Liver (tissue), 8 donors: ENCODE measurements at regions not wholly inside any gene's neighbourhood (a gene's known extent, or its start where the extent isn't known, plus 50 kb on each side); places are given as distances from the start of the nearest gene placed in this dataset.

Source experiments
- DNase-seq: peaks from one replicate; pipeline ENCODE4 v3.0.0-alpha.2; 2017; ENCODE audit warnings: low spot score
- H3K27ac ChIP-seq, 2 donors: one replicate each; pipeline ENCODE4 v1.7.0; 2013; ENCODE audit warnings: inconsistent platforms in 2 of 2, low read length in 2 of 2, control low read depth in 1 of 2, low read depth in 1 of 2, mild to moderate bottlenecking in 1 of 2
- H3K27me3 ChIP-seq, 4 donors: one replicate each; pipeline versions ENCODE4 v1.6.1 to v1.7.0; 2013; ENCODE audit warnings: low read length in 3 of 4, inconsistent platforms in 1 of 4, mild to moderate bottlenecking in 1 of 4, moderate library complexity in 1 of 4; ENCODE audit not compliant: control insufficient read depth in 4 of 4, insufficient read depth in 4 of 4
- H3K36me3 ChIP-seq, 4 donors: one replicate each; pipeline versions ENCODE4 v1.6.1 to v1.7.0; 2013; ENCODE audit warnings: low read length in 3 of 4, mild to moderate bottlenecking in 3 of 4, low read depth in 1 of 4, moderate library complexity in 1 of 4; ENCODE audit not compliant: control insufficient read depth in 4 of 4, insufficient read depth in 3 of 4
- H3K4me1 ChIP-seq, 4 donors: one replicate each; pipeline versions ENCODE4 v1.6.1 to v1.7.0; 2013; ENCODE audit warnings: low read length in 3 of 4, mild to moderate bottlenecking in 3 of 4, moderate library complexity in 1 of 4; ENCODE audit not compliant: control insufficient read depth in 4 of 4, insufficient read depth in 4 of 4
- H3K4me3 ChIP-seq, 3 donors: one replicate each; pipeline versions ENCODE4 v1.6.1 to v1.7.0; 2013; ENCODE audit warnings: low read length in 3 of 3, control low read depth in 1 of 3, low read depth in 1 of 3, mild to moderate bottlenecking in 1 of 3
- H3K9ac ChIP-seq, 2 donors: one replicate each; pipeline ENCODE4 v1.7.0; 2013; ENCODE audit warnings: low read length in 2 of 2, mild to moderate bottlenecking in 2 of 2, moderate library complexity in 2 of 2, control low read depth in 1 of 2, low read depth in 1 of 2
- H3K9me3 ChIP-seq, 4 donors: one replicate each; pipeline versions ENCODE4 v1.6.1 to v1.7.0; 2013; ENCODE audit warnings: low read length in 3 of 4; ENCODE audit not compliant: control insufficient read depth in 4 of 4
- ATF3 ChIP-seq: IDR thresholded peaks from 2 replicates; pipeline ENCODE4 v1.6.1; 2016; ENCODE audit warnings: antibody characterized with exemption
- CTCF ChIP-seq: fragments of 150-350 bp; IDR thresholded peaks from 2 replicates; pipeline ENCODE4 v1.5.1; 2017; ENCODE audit warnings: improper control_type of control experiment, low read depth, low read length; ENCODE audit not compliant: missing input control
- EGR1 ChIP-seq, 2 donors: IDR thresholded peaks; 2 replicates each; pipeline ENCODE4 v1.6.1; 2016 to 2018; ENCODE audit warnings: antibody characterized with exemption in 2 of 2, low read depth in 2 of 2
- FOXA1 ChIP-seq: IDR thresholded peaks from 2 replicates; pipeline ENCODE4 v1.6.1; 2016; ENCODE audit warnings: antibody characterized with exemption
- FOXA2 ChIP-seq: IDR thresholded peaks from 2 replicates; pipeline ENCODE4 v1.6.1; 2016; ENCODE audit warnings: antibody characterized with exemption
- GABPA ChIP-seq, 2 donors: IDR thresholded peaks in 1 of 2; conservative IDR thresholded peaks in 1 of 2; 2 replicates each; pipeline ENCODE4 v1.6.1; 2016; ENCODE audit warnings: antibody characterized with exemption in 2 of 2, mild to moderate bottlenecking in 1 of 2, moderate library complexity in 1 of 2
- HNF4A ChIP-seq, 2 donors: conservative IDR thresholded peaks; 2 replicates each; pipeline ENCODE4 v1.6.1; 2016; ENCODE audit warnings: antibody characterized with exemption in 2 of 2, mild to moderate bottlenecking in 2 of 2
- HNF4G ChIP-seq: IDR thresholded peaks from 2 replicates; pipeline ENCODE4 v1.6.1; 2016; ENCODE audit warnings: antibody characterized with exemption
- JUND ChIP-seq, 2 donors: IDR thresholded peaks; 2 replicates each; pipeline ENCODE4 v1.6.1; 2016; ENCODE audit warnings: antibody characterized with exemption in 2 of 2
- MAX ChIP-seq: IDR thresholded peaks from 2 replicates; pipeline ENCODE4 v1.6.1; 2016; ENCODE audit warnings: antibody characterized with exemption
- RAD21 ChIP-seq, 2 donors: IDR thresholded peaks; 2 replicates each; pipeline ENCODE4 v1.6.1; 2016; ENCODE audit warnings: antibody characterized with exemption in 2 of 2, mild to moderate bottlenecking in 2 of 2
- RXRA ChIP-seq, 2 donors: IDR thresholded peaks; 2 replicates each; pipeline ENCODE4 v1.6.1; 2017 to 2018; ENCODE audit warnings: antibody characterized with exemption in 2 of 2, mild to moderate bottlenecking in 1 of 2
- SP1 ChIP-seq: IDR thresholded peaks from 2 replicates; pipeline ENCODE4 v1.6.1; 2018; ENCODE audit warnings: antibody characterized with exemption, mild to moderate bottlenecking
- TAF1 ChIP-seq: conservative IDR thresholded peaks from 2 replicates; pipeline ENCODE4 v1.6.1; 2016; ENCODE audit warnings: antibody characterized with exemption, mild to moderate bottlenecking
- ZBTB33 ChIP-seq: IDR thresholded peaks from 2 replicates; pipeline ENCODE4 v1.6.1; 2016; ENCODE audit warnings: antibody characterized with exemption
- WGBS: extraction: QIAGEN DNeasy Blood & Tissue Kit; methylation state at CpG from one replicate; pipeline ENCODE4 v1.1.7; 2013; 5-methylcytosine and 5-hydroxymethylcytosine counted together
- TF ChIP-seq, protein P1 (sequence below): IDR thresholded peaks from 2 replicates; pipeline ENCODE4 v1.6.1; 2016; ENCODE audit warnings: antibody characterized with exemption, mild to moderate bottlenecking
- donor health status: healthy.
- donor health status: healthy.
- donor health status: healthy.
- donor health status: healthy.
- donor health status: healthy.

GRCh38 chr9:26159575-26160392, 481.5 kb upstream of the TUSC1 start:
- no peaks in the 10 kb centered on the region for H3K9me3 ChIP-seq
- no peaks in the 10 kb centered on the region for H3K36me3 ChIP-seq
- WGBS: 69% methylated on average over 2 of the region's 2 CpGs
- no peaks in the 10 kb centered on the region for H3K4me1 ChIP-seq
- no peak overlapping the region for H3K4me3 ChIP-seq
- no peak for DNase-seq
- H3K27ac ChIP-seq: no peak overlapping the region
- no peak for TF ChIP-seq HNF4A (conservative IDR thresholded peaks at IDR 0.05)
- no peak for TF ChIP-seq TAF1
- TF ChIP-seq FOXA2: no peak
- no peak for TF ChIP-seq FOXA1
- no peak for TF ChIP-seq GABPA (IDR thresholded peaks at IDR 0.05 in 1 of 2, conservative IDR thresholded peaks at IDR 0.05 in 1 of 2)
- no peak for TF ChIP-seq JUND (IDR thresholded peaks at IDR 0.05)
- no peak for TF ChIP-seq SP1
- no peak for TF ChIP-seq MAX
- no peaks in the 10 kb centered on the region for H3K27me3 ChIP-seq
- no peak overlapping the region for H3K9ac ChIP-seq

DNA sequence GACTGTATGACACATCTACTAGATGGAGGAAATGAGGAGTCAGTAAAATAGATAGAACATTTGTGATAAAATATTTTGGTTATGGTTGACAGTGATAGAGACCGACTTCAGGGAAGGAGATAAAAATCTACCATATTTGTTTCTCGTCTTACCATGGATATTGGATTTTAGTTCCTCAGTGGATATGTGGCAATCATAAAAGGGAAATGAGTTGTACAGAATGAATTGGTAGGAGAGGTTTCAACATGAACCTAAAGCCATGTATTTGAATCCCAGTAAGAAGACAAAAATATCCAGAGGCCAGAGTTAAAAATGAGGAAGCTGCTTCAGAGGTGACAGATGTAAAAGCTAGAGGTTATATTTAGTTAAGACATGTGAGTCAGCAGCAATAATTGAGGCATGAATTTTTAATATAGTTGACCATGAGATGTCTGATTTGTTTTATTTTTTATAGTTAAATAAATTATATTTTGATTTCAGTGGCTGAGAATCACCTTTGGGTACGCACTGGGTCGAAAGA, 480.4 kb upstream of the TUSC1 start:
- Histone ChIP-seq H3K9ac (no peak overlapping the region), H3K27me3 (no peaks in the 10 kb centered on the region), H3K9me3 (no peaks in the 10 kb centered on the region), H3K4me3 (no peak overlapping the region), H3K4me1 (no peaks in the 10 kb centered on the region), H3K27ac (no peak overlapping the region), H3K36me3 (no peaks in the 10 kb centered on the region)
- DNase-seq: no peak
- 78% methylated on average over 4 of the region's 4 CpGs for WGBS
- TF ChIP-seq EGR1 (IDR thresholded peaks at IDR 0.05; ENCODE audit: low read depth in 2 of 2) (no peak), MAX (no peak), FOXA2 (no peak), CTCF (no peak), RAD21 (IDR thresholded peaks at IDR 0.05) (no peak), ATF3 (no peak)

GRCh38 chr9:26157411-26157810, 479.2 kb upstream of the TUSC1 start:
- H3K27ac ChIP-seq: no peak overlapping the region
- H3K4me3 ChIP-seq: no peak overlapping the region
- no peaks in the 10 kb centered on the region for H3K36me3 ChIP-seq
- no peak overlapping the region for H3K9ac ChIP-seq
- H3K4me1 ChIP-seq: no peaks in the 10 kb centered on the region
- H3K9me3 ChIP-seq: no peaks in the 10 kb centered on the region
- TF ChIP-seq EGR1 (IDR thresholded peaks at IDR 0.05; ENCODE audit: low read depth in 2 of 2) (no peak), FOXA1 (no peak), HNF4A (conservative IDR thresholded peaks at IDR 0.05) (no peak), CTCF (no peak), HNF4G (no peak), RXRA (IDR thresholded peaks at IDR 0.05) (no peak), SP1 (no peak), FOXA2 (no peak), ZBTB33 (no peak)
- TF ChIP-seq, protein P1, sequence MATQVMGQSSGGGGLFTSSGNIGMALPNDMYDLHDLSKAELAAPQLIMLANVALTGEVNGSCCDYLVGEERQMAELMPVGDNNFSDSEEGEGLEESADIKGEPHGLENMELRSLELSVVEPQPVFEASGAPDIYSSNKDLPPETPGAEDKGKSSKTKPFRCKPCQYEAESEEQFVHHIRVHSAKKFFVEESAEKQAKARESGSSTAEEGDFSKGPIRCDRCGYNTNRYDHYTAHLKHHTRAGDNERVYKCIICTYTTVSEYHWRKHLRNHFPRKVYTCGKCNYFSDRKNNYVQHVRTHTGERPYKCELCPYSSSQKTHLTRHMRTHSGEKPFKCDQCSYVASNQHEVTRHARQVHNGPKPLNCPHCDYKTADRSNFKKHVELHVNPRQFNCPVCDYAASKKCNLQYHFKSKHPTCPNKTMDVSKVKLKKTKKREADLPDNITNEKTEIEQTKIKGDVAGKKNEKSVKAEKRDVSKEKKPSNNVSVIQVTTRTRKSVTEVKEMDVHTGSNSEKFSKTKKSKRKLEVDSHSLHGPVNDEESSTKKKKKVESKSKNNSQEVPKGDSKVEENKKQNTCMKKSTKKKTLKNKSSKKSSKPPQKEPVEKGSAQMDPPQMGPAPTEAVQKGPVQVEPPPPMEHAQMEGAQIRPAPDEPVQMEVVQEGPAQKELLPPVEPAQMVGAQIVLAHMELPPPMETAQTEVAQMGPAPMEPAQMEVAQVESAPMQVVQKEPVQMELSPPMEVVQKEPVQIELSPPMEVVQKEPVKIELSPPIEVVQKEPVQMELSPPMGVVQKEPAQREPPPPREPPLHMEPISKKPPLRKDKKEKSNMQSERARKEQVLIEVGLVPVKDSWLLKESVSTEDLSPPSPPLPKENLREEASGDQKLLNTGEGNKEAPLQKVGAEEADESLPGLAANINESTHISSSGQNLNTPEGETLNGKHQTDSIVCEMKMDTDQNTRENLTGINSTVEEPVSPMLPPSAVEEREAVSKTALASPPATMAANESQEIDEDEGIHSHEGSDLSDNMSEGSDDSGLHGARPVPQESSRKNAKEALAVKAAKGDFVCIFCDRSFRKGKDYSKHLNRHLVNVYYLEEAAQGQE: no peak
- DNase-seq: no peak
- 64% methylated on average over 5 of the region's 5 CpGs for WGBS
- H3K27me3 ChIP-seq: no peaks in the 10 kb centered on the region
